LNCaP clone FGC (cell line): ENCODE measurements at regions not wholly inside any gene's neighbourhood (a gene's known extent, or its start where the extent isn't known, plus 50 kb on each side); places are given as distances from the start of the nearest gene placed in this dataset.

ENCODE experiments used
- DNase-seq: peaks from one replicate; pipeline ENCODE4 v3.0.0-alpha.2; 2011; ENCODE audit warnings: low read depth
- H3K4me3 ChIP-seq: 2 replicates; pipeline ENCODE4 v1.5.1; 2011; ENCODE audit warnings: mild to moderate bottlenecking, low read depth, low read length, control low read depth
- CTCF ChIP-seq: IDR thresholded peaks from 2 replicates; pipeline ENCODE4 v1.5.1; 2012; ENCODE audit warnings: mild to moderate bottlenecking; ENCODE audit not compliant: control insufficient read depth, insufficient read depth; ENCODE audit errors: extremely low read depth

GRCh38 chr9:134515026-134515821 lies 126.4 kb upstream of the COL5A1 start:
- TF ChIP-seq CTCF: no peak
- H3K4me3 ChIP-seq: no peak overlapping the region
- DNase-seq: peak; percentile 37

- no peak for DNase-seq
- TF ChIP-seq CTCF: no peak
- H3K4me3 ChIP-seq: no peak overlapping the region
Measured at GRCh38 chr9:134516464-134516863, 125.1 kb upstream of the COL5A1 start.

- no peak for DNase-seq
- TF ChIP-seq CTCF: no peak
- no peak overlapping the region for H3K4me3 ChIP-seq
Measured at GRCh38 chr9:134517069-134517680, 124.4 kb upstream of the COL5A1 start.

DNA sequence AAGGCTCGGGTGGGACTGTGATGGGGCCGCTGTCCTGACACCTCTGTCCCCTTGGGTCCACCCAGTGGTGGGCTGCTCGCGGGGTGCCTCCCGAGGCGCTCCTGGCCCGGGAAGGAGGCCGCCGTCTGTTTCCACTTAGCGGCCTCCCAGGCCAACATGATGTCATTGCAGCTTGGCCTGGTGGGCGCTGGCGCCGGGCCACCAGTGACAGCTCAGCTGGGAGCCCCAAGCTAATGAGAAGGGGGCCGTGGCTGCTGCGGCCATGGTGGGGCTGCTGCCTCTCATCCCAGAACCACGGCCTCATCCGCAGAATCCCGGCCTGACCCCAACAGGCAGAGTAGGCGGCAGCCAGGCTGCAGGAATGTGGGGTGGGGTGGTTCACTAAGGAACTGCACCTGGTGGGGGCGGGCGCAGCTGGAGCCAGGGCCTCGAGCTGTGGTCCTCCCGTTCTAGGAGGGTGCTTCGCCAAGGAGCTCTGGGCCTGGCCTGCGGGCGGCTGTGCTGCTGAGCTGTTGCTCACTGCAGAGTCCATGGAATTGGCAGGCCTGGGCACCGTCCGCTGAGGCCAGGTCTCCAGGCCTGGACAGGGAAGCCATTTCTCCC lies 123.5 kb upstream of the COL5A1 start:
- no peak for TF ChIP-seq CTCF

GRCh38 chr9:134519375-134520070 lies 122.1 kb upstream of the COL5A1 start:
- no peak overlapping the region for H3K4me3 ChIP-seq
- no peak for TF ChIP-seq CTCF
- no peak for DNase-seq

More for the DNA sequence above, 123.5 kb upstream of the COL5A1 start:
- no peak for DNase-seq
- H3K4me3 ChIP-seq: no peak overlapping the region

GRCh38 chr9:134521817-134522501 lies 119.6 kb upstream of the COL5A1 start:
- TF ChIP-seq CTCF: no peak
- no peak overlapping the region for H3K4me3 ChIP-seq
- no peak for DNase-seq
